ENCODE measurements at regions not wholly inside any gene's neighbourhood (a gene's known extent, or its start where the extent isn't known, plus 50 kb on each side); places are given as distances from the start of the nearest gene placed in this dataset.
"Not testable (repeated sequence)": the region's sequence is repeated elsewhere in the genome, so short reads cannot be mapped to it uniquely, and the experiment has no call there.

DNA sequence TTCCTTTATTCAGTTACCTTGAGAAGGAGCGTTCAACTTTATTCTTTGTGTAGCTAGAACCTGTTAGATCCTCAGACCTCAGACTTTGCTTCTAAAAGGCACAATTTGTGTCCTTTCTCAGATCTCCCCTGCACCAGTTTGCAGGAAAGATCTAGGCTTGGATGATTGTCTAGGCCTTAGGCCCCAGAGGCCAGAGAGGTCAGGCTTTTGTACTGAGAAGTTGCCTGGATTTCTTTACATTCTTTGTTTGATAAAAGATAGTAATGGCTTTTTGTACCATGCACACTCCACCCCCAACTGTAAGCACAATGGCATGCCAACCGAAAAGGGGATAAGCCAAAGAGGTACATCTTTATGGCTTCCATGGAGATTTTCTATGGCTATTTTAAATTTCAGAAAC is 719.6 kb upstream of the NR2F2 start:
- no peak for DNase-seq (ENCODE audit: low read depth)

- no peak for DNase-seq (ENCODE audit: low read depth)
These were observed 715.1 kb upstream of the NR2F2 start for GRCh38 chr15:95615436-95615835.

GRCh38 chr15:95616306-95616705 is 714.2 kb upstream of the NR2F2 start:
- no peak for DNase-seq (ENCODE audit: low read depth)

DNA sequence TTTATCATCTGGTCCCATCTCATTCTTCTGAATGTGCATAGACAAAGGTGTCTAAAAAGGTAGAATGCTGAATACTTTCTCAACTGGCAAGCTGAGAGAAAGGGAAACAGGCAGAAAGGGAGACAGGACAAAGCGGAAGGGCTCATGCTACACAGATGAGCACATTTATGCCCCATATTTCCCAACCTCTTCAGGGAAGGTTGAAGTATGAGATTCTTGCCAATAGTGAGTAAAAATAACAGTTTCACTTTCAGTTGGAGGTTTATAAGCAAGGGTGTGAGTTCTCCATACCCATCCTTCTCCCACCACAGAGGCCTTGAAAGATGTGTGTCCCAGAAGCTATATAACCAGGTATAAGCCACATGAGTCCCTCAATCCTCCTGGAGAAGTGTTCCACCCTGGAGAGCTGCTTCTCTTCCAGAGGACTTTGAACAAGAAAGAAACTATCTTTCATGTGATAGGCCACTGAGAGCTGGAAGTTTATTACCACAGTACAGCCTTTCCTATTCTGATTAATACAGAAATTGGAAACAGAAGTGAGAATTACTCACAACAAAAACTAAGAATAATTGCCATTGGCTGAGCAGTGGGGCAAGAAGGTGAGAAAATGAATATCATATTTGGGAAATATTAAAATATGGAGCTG is 709.4 kb upstream of the NR2F2 start:
- DNase-seq (ENCODE audit: low read depth) = no peak

DNA sequence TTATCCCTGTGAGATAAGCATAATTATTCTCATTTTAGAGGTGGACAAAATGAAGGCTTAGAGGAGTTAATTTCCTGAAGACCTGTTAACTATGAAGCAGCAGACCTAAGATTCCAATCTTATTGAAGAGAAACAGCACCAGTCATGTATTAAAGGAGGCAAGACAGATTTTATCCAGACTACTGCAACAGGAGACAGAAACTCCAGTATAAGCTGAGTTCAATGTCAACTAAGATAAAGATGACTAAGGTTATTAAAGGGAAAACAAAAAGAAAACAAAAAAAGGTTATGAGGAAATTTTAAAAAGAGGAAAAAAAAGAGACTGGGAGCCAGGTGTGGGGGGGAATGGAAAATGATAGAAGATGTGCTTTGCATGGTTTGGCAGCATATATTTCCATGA is 707.7 kb upstream of the NR2F2 start:
- no peak for DNase-seq (ENCODE audit: low read depth)

GRCh38 chr15:95624100-95624499 is 706.4 kb upstream of the NR2F2 start:
- no peak for DNase-seq (ENCODE audit: low read depth)

DNA sequence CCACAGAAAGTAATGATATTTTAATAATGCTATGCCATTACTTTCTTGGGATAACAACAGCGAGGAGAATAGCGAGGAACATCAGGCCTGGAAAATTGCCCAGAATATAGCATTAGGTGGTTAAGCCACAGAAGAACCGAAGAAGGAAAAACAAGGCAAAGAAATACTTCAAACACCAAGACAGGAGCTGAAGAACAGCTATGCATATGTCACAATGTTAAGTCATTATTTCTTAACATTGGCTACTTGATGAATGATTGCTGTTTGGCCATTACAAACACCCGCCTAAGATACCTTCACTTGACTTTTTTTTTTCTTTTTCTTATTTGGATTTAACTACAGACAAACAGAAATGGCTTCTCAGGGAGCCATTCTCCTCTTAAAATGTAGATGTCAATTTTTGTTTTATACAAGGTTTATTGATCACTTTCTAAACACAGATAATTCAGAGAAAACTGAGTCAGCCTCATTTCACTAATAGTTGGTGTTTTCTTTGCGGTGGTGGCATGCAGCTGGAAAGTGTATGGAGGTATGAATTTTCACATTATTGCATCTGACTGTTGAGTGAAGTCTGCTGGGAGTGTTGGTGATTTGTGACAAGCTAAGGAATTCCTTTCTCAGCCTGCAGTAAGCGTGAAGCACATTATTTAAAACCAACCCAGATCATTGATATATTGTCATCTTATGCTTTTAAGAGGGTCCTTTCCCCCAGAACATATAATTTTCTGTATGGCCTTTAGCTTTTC is 705.7 kb upstream of the NR2F2 start:
- no peak for DNase-seq (ENCODE audit: low read depth)

DNA sequence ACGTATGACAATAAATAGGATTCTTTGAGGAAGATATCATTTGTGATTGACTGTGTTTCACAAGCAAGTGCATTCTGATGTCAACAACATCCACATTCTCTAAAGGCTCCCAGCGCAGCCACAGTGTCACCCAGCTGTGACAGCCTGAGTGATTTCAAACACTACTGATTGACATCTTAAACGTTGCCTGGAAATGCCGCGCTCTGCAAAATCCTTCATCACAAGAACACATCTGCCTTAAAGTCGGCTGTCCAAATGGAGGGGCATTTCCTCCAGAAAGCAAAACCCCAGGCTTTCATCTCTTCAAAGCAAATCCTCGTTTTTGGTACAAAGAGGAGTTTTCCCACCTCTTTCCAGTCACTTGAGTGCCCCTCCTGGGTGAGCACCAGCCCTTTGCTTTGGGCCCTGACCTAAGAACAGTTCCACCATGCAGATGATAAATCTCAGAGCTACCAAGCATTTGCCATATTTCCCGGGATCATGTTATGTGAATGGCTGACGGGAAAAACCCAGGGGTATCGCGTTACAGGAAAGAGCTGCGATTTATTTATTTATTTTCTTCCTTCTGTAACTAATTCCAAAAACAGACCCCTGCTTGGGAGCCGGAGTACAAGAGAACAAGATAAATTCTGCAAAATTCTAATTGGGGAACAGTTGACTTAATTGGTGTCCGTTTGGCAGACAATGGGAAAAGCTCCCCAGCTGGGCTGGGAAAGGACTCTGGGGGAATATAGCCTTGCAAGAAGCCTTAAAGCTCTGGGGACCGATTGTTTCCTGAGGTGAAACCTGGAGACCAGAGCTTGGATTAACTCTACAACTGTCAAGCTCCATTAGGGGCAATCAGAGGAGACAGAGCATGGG is 703.8 kb upstream of the NR2F2 start:
- no peak for DNase-seq (ENCODE audit: low read depth)

DNA sequence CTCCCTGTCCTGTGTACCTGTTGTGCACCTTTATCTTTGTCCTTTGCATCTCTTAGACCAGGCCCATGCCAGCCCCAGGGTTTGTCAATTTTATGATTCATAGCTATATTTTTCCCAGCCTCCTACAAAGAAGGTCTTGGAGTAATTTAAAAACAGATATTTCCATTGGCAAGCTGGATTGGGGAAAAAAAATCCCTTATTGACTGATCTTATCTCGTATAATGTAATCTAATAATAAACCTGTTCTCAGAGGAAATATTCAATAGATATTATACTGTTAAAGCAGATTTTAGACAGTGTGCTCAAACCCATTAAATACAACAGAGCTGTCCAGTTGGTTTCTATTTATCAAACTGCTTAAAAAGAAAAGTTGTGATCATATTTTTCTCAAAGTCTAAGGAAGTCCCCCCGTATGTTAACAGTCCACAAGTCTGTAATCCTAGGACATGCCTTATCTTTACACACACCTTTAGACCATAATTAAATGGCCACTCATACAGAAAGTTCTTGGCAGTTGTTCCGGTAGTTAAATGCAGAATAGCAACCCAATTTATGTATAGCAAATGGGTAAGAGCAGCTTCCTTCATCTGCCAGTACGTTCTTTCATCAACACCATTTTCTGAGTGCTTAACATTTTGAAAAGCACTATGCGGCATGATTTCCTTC is 700.9 kb upstream of the NR2F2 start:
- DNase-seq (ENCODE audit: low read depth) = no peak

DNA sequence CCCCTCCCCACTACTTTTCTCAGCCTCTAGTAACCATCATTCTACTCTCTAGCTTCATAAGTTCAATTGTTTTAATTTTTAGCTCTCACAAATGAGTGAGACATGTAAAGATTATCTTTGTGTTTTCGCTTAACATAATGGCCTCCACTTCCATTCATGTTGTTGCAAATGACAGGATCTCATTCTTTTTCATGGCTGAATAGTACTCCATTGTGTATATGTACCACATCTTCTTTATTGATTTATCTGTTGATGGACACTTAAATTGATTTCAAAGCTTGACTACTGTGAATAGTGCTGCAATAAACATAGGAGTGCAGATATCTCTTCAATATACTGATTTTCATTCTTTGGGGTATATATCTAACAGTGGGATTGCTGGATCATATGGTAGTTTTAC is 699.8 kb upstream of the NR2F2 start:
- DNase-seq (ENCODE audit: low read depth) = no peak

- no peak for DNase-seq (ENCODE audit: low read depth)
These were observed 694.8 kb upstream of the NR2F2 start for GRCh38 chr15:95635666-95636065.

DNA sequence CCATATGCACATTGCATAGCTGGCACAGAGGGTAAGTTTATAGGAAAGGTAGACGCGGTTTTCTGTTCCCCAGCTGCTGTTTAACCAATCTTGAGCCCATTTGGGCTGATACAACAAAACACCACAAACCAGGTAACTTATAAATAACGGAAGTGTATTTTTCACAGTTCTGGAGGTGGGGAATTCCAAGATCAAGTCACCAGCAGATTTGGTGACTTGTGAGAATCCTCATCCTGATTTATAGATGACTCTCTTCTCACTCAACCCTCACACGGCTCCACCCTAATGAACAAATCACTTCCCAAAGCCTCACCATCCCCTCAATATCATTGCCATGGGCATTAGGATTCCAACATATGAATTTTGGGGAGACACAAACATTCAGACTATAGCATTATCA is 694.4 kb upstream of the NR2F2 start:
- DNase-seq (ENCODE audit: low read depth) = no peak

DNA sequence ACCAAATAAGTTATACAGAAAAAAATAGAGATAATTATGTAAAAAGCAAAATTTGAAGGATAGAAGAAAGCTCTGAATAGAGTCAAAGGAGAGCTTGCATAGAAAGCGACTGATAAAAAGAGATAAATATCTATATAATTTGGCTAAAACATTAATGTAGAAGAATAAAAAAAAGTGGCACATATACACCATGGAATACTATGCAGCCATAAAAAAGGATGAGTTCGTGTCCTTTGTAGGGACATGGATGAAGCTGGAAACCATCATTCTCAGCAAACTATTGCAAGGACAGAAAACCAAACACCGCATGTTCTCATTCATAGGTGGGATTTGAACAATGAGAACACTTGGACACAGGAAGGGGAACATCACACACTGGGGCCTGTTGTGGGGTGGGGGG is 693.3 kb upstream of the NR2F2 start:
- not testable (repeated sequence) for DNase-seq (ENCODE audit: low read depth)

GRCh38 chr15:95639208-95639607 is 691.3 kb upstream of the NR2F2 start:
- DNase-seq (ENCODE audit: low read depth) = no peak

DNA sequence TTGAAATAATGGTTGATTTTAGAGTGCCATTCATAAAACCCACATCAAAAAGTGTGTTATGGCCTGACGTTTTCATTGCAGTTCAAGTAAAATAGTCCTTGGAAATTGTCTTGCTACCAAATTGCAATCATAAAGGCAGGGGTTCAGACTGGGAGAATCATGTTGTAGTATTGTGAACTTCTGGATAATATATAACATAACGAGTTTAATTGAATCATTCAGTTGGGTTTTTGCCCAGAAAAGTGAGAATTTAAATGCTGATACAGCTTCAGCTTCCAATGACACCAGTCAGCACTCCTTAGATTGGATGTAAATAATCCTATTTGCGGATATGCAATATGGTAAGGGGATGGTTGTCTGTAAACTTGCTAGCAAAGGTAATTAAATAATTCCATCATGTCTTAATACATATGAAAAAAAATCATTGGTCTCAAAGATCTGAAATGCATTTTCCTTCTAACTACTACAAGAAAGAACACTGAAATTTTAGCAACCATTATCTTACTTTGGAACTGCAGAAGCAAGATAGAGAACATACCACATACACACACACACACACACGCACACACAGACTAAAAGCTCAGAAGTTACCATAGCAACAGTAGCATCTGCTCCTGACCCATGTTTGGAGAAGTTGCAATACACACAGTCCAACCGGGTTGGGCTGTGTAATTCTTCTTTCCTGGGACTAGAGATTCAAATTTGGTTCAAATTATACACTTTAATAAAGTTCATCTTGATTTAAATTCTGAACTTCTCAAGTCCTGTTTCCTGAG is 686.2 kb upstream of the NR2F2 start:
- no peak for DNase-seq (ENCODE audit: low read depth)

DNA sequence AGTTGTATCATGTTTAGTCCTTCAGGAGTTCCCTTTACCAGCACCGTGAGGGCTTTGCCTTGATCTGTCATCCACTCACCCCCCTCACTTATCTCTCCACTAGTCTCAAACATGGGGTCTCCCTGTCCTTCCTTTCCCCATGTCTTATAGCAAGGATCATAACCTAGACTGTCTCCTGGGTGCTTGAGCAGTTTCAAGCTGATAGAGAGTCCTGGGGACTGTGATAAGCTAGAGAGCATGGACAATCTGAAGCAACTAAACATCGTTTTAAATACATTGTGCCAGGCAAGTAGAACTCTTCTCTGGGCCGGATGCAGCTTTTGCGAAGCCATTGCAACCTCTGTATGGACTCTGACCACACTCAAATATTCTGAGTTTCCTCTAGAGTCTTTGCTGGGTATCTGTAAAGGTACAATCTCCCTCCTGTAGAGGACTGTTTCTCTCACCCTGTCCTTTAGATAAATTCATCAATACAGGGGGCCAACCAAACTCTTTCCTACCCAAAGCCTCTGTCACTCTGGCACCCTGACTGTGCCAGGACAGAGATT is 684.6 kb upstream of the NR2F2 start:
- no peak for DNase-seq (ENCODE audit: low read depth)

DNA sequence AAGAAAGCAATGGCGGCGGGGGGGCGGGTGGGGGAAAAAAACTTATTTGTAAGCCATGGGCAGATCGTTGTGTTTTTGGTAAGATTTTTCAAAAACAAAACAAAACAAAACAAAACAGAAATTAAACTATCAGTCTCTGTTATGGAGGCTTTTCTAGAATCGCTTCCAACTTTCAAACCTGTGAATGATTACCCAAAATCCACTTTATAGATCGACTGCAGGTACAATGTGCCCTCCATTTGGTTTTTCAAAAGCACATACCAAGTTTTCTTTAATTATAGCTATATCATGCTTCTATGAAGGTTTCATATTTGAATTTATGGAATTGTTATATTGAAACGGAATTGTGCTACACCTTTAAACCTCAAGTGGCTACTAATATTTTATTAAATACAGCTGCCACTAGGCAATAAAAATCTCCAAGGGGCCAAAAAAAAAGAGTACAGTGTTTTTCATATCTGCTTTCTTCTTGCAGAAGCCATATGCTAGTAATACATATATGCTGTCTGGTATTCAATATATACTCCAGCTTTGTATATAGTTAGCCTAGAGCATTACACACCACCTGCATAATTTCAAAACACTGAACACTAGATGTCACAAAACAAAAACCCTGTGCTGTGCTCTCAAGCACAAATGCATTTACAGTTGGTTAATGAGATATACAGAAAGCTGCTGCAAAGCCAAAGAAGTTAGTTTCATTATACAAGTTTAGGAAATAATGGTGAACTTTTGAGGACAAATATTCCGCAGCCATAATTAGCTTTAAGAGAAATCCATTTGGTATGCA is 683.8 kb upstream of the NR2F2 start:
- no peak for DNase-seq (ENCODE audit: low read depth)

- no peak for DNase-seq (ENCODE audit: low read depth)
These were observed 682.8 kb upstream of the NR2F2 start for GRCh38 chr15:95647531-95648277.

DNA sequence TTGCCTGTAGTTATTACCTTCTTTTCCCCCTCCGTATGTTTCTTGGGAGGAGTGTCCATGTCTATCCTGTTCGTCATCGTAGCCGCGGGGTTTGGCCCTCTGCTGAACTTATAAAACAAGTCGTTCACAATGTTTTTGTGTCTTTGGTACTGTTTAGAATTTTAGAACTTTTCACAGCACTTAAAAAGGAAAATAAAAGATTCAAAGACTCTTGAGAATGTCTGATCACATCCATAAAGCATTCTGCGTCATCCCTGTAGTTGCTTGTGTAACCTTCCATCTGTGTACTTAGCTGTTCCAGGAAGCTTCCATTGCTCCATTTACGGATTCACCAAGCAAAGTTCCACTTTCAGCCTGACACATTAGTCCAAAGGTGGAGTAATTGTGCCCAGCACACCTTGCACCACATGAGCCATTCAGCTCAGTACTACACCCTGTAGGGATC is 677.1 kb upstream of the NR2F2 start:
- no peak for DNase-seq (ENCODE audit: low read depth)
